Activated T-cell treated with anti-CD3 and anti-CD28 coated beads, Interleukin-2, amount 50 U/mL, for 48 hours (primary cell): ENCODE measurements at regions not wholly inside any gene's neighbourhood (a gene's known extent, or its start where the extent isn't known, plus 50 kb on each side); places are given as distances from the start of the nearest gene placed in this dataset.

ENCODE experiments used
- DNase-seq, 2 experiments: peaks; one replicate each; pipeline ENCODE4 v3.0.0-alpha.2; 2020

DNA sequence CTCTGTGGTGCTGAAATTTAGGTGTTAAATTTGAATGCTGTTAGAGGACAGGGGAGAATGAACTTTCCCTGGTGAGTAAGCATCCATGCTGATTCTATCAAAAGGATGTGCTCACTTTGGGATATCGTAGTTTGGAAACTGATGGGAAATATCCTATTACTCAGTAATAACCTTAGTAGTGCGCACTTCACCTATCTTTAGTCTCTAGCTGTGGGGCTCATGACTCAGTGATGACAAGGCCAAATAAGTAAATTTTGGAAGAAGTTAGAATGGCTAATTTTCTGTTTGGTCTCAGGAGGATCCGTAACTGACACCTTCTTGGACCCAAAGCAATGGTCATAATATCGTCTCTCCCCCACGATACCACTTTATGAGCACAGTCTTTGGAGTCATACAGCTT is 448.4 kb downstream of the PSAT1 start:
- no peak for DNase-seq

DNA sequence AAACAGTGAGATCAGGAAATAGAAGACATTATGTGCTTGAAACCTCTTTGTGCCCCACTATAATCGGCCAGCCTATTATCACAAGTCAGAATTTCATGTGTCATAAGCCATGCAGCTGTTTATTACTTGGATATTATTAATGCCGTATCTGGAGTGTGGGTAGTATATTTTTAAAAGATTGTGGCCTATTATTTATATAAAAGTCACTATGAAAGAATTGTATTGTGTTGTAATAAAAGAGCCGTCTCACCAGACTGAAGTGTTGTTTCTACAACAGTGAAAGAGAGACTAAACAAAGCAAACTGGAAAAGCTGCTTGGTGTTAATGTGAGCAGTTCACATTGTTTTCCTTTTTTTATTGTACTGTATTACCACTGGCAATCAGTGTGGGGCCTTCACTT is 449.1 kb downstream of the PSAT1 start:
- DNase-seq = no peak

DNA sequence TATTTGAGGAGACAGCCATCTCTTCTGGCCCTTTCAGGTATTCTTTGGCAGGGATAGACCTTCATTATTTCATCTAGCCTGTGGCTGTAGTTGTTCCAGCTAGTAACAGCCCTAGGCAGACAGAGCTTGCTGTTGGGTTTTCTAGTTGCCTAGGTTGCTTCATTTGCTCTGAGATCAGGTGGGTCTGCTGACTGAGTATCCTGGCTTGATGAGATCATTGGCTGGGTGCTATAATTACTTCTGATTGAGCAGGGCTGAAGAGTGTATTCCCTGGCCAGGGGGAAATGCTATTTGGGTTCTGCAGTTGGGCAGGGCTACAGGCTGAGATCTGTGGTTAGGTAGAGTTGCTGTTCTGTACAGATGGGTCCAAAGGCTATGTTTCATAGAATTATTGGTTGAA is 456.1 kb downstream of the PSAT1 start:
- DNase-seq = no peak

DNA sequence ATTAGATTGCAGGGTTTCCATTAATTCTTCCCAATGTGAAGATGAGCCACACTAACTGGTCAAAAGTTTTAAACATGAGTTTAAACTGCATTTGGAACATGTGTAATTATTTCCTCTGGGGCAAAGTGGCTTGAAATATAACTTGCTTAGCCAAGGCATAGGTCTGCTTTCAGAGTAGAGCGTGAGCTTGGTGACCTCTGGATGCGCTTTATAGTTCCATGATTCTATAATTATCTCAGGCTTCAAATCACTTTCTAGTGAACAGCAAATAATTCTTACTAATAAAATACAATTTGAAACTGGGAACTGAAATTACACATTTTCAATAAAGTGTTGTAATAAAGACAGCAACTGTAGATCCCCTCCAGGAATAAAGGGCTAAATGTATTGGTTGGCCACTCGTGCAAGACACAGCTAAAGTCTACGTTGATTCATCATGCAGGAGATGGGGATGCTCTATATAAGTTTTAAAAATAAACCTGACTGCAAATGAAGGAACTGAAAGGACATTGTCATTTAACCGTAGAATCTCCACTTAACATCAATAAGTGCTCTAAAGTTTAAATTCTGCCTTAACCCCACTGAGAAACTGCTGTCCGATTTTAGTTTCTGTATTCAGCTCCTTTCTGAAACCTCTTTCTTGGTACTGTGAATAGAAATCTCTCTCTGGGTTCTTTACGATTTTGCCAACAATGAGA is 460.0 kb downstream of the PSAT1 start:
- no peak for DNase-seq

DNA sequence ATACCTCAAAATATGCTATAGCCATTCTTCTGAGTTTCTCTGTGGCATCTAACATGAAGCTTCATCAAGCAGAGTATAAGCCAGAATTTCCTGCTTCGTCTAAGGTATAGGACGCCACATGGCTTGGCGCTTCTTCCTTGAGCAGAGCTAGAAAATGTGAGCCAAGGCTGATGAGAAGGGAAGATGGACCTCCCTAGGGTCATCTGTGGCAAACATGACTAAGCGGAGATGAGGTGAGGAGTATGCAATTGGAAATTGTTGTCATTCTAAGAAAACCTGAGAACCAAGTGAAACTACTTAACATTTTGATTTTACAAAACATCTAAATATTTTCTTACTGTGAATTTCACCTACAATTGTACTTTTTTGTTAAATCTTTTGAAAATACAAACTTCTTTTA is 466.5 kb downstream of the PSAT1 start:
- no peak for DNase-seq

DNA sequence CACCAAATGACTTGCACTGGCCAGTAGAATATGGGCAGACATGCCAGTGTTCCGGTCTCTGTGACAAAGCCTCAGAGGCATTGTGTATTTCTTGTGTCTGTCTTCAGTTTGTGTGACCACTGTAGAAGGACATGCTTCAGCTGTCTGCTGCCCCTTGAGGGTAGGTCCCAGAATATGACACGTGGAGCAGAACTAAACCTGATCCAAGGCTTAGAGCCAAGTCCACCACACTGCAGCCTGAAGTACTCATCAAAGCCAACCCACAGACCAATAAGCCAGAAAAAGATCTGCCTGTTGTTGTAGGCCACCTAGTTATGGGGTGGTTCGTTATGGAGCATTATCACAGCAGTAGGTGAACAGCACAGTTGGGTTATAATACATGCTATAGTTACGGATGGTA is 468.9 kb downstream of the PSAT1 start:
- no peak for DNase-seq

DNA sequence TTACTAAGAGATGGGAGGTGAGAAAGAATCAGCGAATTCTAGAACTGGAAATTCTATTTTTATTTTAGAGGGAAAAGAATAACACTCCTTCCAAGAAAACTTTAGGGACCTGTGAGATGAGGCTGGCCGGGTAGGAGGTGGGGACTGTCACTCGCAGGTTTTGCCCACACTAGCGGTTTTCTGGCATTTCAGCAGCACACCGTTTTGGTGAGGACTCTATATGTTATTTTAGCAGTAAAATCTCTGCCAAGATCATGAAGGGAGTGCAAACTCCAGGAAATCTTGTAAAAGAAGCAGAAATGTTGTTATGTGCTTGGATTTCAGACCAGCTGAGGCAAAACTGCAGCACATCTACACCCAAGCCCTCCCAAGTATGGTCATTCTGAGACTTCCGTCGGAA is 470.6 kb downstream of the PSAT1 start:
- DNase-seq = no peak

DNA sequence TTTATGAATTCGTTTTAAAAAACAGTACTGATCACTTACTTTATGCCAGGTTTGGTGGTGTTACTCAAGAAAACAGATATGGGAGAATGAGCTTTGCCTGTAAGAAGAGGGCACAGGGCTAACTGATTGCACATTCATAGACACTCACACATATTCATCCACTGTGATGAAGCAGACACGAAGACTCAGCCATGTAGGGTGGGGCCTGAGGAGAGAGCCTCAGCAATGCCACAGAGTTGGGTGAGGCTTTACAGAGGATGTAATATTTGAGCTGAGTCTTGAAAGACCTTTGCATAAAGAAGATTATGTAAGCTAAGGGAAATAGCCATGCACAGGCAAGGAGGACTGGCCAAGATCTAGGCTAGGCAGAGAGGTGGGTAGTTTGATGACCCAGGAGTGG is 472.8 kb downstream of the PSAT1 start:
- no peak for DNase-seq

DNA sequence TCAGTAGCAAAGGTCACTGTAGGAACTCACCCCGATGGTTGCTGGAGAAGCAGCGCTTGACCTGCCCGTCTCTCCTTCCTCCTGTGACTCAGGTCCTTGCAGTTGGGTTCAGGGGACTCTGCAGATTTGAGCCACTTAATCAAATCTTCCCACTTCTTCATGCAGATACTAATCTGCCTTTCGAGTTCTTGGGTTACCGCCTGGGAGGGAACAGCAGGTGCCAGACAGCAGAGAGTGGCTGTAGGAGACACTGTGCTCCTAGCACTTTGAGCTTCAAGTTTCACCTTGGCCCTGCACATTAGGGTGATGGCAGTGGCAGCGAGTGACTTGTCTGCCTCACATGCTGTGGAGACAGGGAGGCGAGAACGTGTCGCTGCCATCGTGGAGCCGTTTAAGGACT is 478.3 kb downstream of the PSAT1 start:
- no peak for DNase-seq

DNA sequence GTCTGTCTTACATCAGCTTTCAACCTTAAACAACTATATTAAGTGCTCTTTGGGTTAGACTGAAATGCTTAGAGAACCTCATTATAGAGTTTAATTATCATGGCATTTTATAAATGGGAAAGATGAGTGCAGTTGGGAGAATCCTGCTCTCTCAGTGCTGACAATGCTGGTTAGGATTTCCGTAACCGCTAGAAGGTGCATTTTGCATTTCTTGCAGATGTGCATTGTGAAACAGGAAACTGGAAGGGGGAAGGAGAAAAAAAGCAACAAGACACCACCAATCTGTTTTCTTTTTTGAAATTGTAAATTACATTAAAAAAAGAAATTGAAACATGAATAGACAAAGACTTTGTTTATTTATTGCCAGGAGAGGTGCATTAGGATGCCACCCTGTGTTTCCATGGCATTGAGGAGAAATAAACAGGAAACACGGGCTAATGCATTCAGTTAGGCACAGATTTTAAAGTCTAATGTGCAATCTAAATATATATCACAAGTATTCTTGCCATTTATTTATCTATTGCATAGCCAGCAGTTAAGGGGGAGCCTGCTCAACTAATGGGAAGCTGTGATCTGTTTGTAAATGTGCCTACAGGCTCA is 478.9 kb downstream of the PSAT1 start:
- no peak for DNase-seq

DNA sequence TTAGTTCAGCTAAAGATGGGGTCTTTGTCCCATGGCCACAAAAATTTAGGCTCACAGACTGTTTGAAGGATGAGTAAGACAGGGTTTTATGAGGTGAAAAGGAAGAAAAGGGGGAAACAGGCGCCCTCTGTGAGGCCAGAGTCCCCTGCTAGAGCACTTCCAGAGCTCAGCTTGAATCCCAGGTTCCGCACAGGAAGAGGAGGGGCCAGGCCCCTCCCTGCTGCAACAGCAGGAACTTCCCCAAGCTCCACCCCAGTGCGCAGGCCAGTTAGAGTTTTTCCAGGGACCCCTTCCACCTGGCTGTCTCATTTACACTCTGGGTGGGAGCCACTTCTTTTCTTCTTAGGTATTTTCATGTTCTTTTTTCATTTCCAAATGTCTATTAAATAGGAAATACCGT is 480.8 kb downstream of the PSAT1 start:
- no peak for DNase-seq

DNA sequence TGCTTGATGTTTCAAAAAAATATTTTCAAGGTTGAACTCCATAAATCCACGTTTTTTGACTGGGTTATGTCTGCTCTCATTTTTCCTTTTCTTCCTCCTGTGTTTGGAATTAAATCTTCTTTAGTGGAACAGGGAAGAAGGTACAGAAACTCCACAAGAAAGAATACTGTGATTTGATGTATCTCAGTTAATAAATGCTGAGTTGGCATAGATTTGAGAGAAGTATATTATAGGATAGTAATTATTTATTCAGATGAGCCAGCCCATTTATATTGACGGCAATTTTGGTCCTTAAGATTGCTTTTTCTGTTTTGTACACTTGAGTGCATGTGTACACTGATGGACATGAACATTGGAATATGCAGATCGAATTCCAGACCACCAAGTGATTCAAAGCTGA is 481.4 kb downstream of the PSAT1 start:
- DNase-seq = no peak

DNA sequence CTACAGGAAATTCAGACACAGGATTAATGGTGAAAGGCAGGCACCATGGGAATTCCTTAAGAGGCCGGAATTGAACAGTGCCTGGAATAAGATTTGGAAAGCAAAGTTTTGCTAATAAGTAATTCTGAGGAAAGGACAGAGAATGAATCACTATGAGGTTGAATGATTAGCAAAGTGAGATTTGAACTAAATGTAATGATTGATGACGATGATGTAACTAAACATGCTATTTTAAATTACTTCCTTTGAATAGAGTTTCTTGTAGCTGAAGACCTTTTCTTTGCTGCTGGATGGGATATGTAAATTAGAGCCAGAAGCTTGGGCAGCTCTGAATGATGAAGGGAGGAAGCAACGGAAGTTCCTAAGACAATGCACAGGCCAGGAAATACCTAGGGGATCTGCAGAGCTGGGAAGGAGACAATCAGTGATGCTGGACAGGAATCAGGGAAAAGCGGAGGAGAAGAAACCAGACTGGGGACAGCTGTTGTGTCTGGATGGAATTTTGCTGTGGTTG is 482.0 kb downstream of the PSAT1 start:
- DNase-seq = no peak

DNA sequence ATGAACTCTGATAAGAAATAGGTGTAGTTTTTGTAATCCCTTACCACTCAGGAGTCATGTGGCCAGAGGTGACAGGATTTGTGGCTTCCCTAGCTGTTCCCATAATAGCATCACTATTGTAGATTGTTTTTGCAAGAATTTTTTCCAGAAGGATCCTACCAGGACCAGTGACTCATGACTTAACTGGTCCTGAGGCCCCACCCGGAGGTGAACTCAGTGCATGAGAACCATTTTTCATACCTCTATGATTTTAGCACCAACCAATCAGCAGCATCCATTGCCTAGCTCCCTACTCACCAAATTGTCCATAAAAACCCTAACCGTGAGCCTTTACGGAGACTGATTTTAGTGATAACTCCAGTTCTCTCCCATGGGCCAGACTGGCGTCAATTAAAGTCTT is 484.8 kb downstream of the PSAT1 start:
- DNase-seq = no peak

DNA sequence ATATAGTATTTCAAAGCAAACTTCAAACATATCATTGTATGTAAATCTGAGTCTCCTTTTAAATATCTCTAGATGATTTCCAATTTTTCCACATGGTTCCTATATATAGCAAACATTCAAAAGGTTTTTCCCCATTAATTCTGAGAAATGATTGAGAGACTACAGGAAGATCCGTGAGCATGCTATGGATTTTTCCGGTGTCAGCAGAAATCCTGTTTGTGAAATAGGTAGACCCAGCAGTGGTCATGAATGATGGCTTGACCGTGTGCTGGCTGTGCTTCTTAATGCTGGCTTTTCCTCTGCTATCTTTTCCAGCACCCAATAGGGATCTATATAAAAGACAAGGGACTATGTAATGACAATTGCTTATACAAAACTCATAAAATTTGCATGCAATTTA is 485.3 kb downstream of the PSAT1 start:
- no peak for DNase-seq

DNA sequence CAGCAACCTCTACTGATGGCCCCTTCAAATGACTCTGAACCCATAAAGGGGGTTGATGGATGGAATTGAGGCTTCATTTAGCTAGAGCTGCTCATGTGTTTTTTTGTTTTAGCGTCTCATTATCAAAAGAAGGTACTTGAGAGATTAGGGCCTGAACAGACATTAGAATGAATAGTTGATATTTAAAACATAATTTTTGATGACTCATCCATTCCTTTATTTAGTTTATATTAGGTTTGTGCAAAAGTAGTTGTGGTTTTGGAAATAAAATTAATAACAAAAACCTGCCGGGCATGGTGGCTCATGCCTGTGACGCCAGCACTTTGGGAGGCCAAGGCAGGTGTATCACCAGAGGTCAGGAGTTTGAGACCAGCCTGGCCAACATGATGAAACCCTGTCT is 485.9 kb downstream of the PSAT1 start:
- DNase-seq = no peak

DNA sequence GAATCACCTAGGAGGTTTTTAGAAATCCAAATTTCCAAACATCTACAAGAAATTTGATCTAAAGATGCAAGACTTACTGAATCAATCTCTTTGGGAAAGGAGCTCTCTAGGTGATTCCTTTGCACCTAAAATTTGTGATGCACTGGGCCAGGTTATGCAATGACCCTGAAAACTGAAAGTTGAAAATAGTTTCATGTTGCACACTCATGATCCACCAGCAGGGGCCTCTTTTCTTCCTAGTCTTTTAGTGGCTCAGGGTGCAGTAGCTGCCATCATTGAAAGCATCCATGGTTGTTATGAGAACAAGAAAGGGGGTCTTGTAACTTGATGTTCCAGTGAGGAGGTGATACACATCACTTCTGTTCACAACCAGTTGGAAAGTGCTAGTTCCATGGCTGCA is 486.8 kb downstream of the PSAT1 start:
- DNase-seq = no peak

DNA sequence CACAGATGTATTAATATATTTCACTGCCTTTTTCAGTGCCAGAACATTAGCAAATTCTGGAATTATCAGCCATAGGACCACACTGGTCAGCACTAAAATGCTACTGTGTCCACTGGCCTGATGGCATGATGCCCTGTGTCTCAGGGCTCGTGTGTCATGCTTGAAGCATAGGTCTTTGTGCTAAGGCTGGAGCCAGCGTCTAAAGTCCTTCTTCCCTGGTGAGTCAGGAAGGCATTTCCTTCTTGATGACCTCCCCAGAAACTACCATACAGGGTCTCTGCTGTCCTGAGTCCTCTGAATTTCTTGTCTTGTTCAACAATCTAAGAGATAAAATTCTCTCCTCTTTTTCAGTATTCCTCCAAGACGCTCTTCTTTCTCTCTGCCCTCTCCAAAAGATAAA is 489.9 kb downstream of the PSAT1 start:
- DNase-seq = no peak

DNA sequence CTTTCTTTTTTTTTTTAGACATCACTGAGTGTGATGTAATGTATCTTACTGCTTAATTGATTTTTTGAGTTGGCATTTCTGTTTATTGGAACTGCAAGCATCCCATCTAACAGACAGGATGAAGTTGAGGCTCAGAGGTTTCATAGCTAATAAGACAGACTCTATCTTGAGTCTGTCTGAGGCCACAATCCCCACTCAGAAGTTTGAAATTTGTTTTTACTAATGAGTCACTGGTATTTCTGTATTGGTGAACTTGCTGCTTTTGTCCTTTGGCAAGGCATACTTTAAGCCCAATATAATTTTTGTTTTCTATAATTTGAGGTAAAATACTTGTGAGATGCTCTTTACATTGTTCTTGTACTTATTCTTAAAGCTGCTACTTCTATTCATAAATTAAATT is 491.2 kb downstream of the PSAT1 start:
- DNase-seq = no peak

DNA sequence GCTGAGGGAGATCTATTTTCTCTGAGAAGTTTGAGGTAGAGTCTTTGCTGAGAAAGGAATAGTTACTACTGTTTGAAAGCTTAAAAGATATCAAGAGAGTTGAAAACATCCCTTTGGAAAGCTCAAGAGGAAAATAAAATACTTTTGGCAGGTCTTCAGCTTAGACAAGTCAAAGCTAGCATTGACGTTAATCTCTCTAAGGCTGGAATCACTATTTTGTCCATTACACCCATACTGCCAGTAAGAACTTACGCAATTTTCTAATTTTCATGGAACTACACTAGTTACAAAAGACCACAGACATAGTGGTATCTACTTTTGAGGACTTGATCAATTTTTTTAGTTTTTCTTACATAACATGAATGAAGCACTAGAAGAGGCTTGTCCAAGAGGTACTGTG is 494.9 kb downstream of the PSAT1 start:
- DNase-seq = no peak

DNA sequence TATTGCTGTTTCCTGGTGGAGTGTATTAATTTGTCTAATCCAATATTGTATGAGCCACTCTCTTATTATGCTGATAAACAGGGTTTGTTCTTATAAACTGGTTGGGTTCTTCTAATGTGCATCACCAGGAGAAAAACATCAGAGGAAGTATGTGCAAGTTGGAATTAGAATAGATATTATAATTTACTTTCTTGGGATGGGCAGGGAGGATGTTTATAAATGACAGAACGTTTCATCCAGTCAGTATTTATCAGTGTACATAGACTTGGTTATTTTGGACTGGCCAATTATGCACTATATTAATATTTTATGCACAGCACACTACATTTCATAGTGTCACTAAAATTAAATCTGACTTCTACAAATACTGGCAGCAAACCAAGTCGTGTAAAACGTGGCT is 495.8 kb downstream of the PSAT1 start:
- DNase-seq = no peak

DNA sequence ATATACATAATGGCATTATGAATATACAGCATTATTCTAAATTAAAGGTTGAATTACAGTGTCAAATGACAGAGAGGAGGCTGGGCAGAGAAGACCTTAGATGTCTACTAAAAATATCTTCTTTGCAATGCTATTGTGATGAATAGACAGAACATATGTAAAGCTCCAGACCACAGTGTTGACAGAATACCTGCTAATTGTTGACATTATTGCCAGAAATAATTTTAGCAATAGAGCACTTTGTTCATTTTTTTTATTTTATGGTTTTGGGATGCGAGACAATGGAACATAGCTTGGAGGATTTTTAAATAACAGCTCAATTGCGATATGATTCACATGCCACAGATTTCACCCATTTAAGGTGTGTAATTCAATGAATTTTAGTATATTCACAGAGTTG is 508.8 kb downstream of the PSAT1 start:
- DNase-seq = no peak

DNA sequence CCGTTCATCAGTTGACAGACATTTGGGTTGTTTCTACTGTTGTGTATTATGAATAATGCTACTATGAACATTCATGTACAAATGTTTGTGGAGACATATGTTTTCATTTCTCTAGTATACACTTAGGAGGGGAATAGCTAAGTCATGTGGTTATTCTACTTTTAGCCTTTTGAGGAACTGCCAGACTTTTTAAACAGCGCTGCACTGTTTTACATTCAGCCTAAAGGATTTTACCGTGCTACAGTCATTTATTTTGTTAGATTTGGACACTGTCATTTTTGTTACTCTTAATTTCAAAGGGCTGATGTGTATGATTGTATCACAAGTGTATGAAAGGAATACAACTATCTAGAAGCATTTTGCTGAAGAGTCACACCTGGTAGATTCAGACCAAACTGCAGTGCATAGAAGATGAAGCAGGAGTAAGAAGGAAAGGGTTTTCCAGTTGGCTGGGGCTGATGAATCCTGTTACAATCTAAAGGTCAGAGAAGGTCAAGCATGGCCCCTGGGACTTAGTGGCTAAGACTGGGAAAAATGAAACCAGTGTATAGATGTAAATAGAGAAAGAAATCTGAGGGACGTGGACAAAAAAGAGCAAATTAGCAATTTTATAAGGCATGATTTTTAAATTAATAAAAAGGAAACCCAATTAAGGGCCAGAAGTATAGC is 509.7 kb downstream of the PSAT1 start:
- DNase-seq = no peak

DNA sequence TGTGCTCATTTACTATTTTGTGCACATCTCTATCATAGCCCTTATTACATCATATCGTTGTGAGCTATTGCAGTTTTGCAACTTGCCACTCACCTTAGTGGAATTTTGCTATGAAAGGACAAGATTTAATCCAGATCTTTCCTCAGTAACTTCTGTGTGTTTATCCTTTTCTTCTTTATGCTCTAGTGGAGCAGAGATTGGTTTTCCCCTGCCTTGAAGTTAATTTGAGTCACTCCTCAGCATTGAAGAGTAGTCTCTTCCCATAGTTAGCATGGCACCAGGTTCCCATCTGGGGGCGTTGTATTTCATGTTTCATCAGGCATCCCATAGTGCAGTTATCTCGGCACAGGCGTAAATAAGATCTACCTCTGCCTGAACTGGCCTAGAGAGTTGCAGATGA is 510.4 kb downstream of the PSAT1 start:
- DNase-seq = no peak

DNA sequence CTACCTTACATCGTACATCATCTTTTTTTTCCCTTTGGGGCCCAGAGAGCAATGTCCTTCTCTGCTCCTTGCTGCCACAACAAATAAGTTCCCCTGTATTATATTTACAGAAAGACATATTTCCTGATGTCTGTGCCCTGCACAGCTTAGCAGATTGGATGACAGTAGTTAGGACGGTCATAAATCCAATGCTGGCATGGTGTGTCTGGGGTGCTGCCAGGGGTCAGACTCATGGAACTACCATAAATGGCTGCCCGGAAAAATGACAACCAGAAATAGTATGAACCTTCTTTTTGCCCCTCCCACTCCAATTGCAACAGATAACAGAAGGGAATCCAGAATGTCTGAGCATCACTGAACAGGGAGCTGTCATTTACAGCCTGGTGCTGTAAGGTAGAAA is 511.1 kb downstream of the PSAT1 start:
- no peak for DNase-seq
